H1 (cell line): ENCODE measurements at regions not wholly inside any gene's neighbourhood (a gene's known extent, or its start where the extent isn't known, plus 50 kb on each side); places are given as distances from the start of the nearest gene placed in this dataset.

ENCODE experiments used
- CTCF ChIA-PET: fragments of 300-600 bp; sonication (Branson Sonifier 250); formaldehyde crosslinking; loops from one replicate; lab custom pipeline; 2021; ENCODE audit not compliant: partially characterized antibody; lab: Charles Lee
- POLR2A ChIA-PET: fragments of 300-600 bp; sonication (Branson Sonifier 250); formaldehyde crosslinking; loops from one replicate; lab custom pipeline; 2021; ENCODE audit warnings: inconsistent platforms; ENCODE audit not compliant: partially characterized antibody; lab: Charles Lee
- DNase-seq, 2 experiments: peaks; one replicate each; pipeline versions ENCODE4 v3.0.0 to v3.0.0-alpha.2; 2010 to 2022; ENCODE audit warnings: low spot score in 2 of 2, low read depth in 1 of 2, mixed read lengths in 1 of 2
- FAIRE-seq: peaks from 2 replicates; lab custom pipeline; 2011; peaks lifted over from hg19 to GRCh38; lab: Jason Lieb, UNC
- H2AFZ ChIP-seq: 2 replicates; pipeline ENCODE4 v1.8.1; 2012; ENCODE audit warnings: low read length, inconsistent platforms
- H2AK5ac ChIP-seq: 2 replicates; pipeline ENCODE4 v1.6.1; 2013; ENCODE audit warnings: low read depth, low read length
- H2BK120ac ChIP-seq: replicated peaks from 2 replicates; pipeline ENCODE3; 2013; ENCODE audit warnings: low read depth, low read length, inconsistent platforms
- H2BK12ac ChIP-seq: 2 replicates; pipeline ENCODE4 v1.6.1; 2013; ENCODE audit warnings: low read depth, low read length
- H2BK15ac ChIP-seq: 2 replicates; pipeline ENCODE4 v1.6.1; 2013; ENCODE audit warnings: low read length
- H2BK20ac ChIP-seq: 2 replicates; pipeline ENCODE4 v1.6.1; 2013; ENCODE audit warnings: low read length
- H2BK5ac ChIP-seq: 2 replicates; pipeline ENCODE4 v1.6.1; 2013; ENCODE audit warnings: low read depth, low read length
- H3K14ac ChIP-seq: 2 replicates; pipeline ENCODE4 v1.6.1; 2013; ENCODE audit warnings: inconsistent platforms; ENCODE audit not compliant: insufficient read length
- H3K18ac ChIP-seq: 2 replicates; pipeline ENCODE4 v1.6.1; 2013; ENCODE audit warnings: low read length; ENCODE audit errors: extremely low read depth
- H3K23ac ChIP-seq: 2 replicates; pipeline ENCODE4 v1.6.1; 2013; ENCODE audit warnings: inconsistent platforms; ENCODE audit not compliant: insufficient read length
- H3K23me2 ChIP-seq: 2 replicates; pipeline ENCODE4 v1.6.1; 2013; ENCODE audit warnings: low read depth, low read length
- H3K27ac ChIP-seq: 2 replicates; pipeline ENCODE4 v1.6.1; 2011; ENCODE audit warnings: low read depth, low read length, inconsistent platforms
- H3K27me3 ChIP-seq, 4 experiments: replicated peaks in 1 of 4; 1 replicate in 1 of 4; 2 replicates in 3 of 4; pipeline versions ENCODE4 v1.6.1 to v1.8.1; 2011 to 2013; ENCODE audit warnings: low read length in 3 of 4, mild to moderate bottlenecking in 3 of 4, inconsistent platforms in 2 of 4, mixed read lengths in 2 of 4, moderate library complexity in 1 of 4; ENCODE audit not compliant: control insufficient read depth in 3 of 4, insufficient read depth in 3 of 4; ENCODE audit errors: extremely low read depth in 1 of 4
- H3K36me3 ChIP-seq, 4 experiments: 2 replicates each; pipeline versions ENCODE4 v1.6.1 to v1.8.1; 2011 to 2013; ENCODE audit warnings: mild to moderate bottlenecking in 4 of 4, low read length in 3 of 4, moderate library complexity in 2 of 4, control low read depth in 1 of 4, inconsistent platforms in 1 of 4; ENCODE audit not compliant: insufficient read depth in 4 of 4, control insufficient read depth in 2 of 4
- H3K4ac ChIP-seq: replicated peaks from 2 replicates; pipeline ENCODE3; 2013; ENCODE audit warnings: low read length, low read depth, mixed read lengths, inconsistent platforms; ENCODE audit not compliant: insufficient read length
- H3K4me1 ChIP-seq, 4 experiments: replicated peaks in 1 of 4; 1 replicate in 1 of 4; 2 replicates in 3 of 4; pipeline versions ENCODE4 v1.6.1 to v1.8.1; 2011 to 2013; ENCODE audit warnings: low read length in 3 of 4, inconsistent platforms in 2 of 4, mixed read lengths in 1 of 4; ENCODE audit not compliant: insufficient read depth in 4 of 4, control insufficient read depth in 3 of 4
- H3K4me2 ChIP-seq, 2 experiments: 2 replicates each; pipeline versions ENCODE4 v1.6.1 to v1.8.1; 2011 to 2013; ENCODE audit warnings: low read depth in 2 of 2, low read length in 2 of 2, control low read depth in 1 of 2, inconsistent platforms in 1 of 2, mild to moderate bottlenecking in 1 of 2; ENCODE audit not compliant: insufficient read depth in 1 of 2
- H3K4me3 ChIP-seq, 4 experiments: fragments of 200-600, 300-600 bp in 1 of 4; sonication (generic), shearing (Covaris generic), sonication (Bioruptor Twin) in 1 of 4; 2 replicates each; pipeline versions ENCODE4 v1.5.1 to v1.8.1; 2011 to 2016; ENCODE audit warnings: low read length in 4 of 4, low read depth in 3 of 4, control low read depth in 2 of 4, inconsistent platforms in 2 of 4, mild to moderate bottlenecking in 2 of 4, mixed read lengths in 1 of 4, moderate library complexity in 1 of 4; ENCODE audit not compliant: insufficient read depth in 2 of 4; ENCODE audit errors: extremely low read depth in 1 of 4
- H3K56ac ChIP-seq: replicated peaks from 2 replicates; pipeline ENCODE3; 2013; ENCODE audit warnings: low read depth, mild to moderate bottlenecking, mixed read lengths, low read length, inconsistent platforms; ENCODE audit not compliant: insufficient read length
- H3K79me1 ChIP-seq: 2 replicates; pipeline ENCODE4 v1.6.1; 2013; ENCODE audit warnings: low read depth, low read length, control low read depth
- H3K79me2 ChIP-seq, 2 experiments: 2 replicates each; pipeline versions ENCODE4 v1.6.1 to v1.8.1; 2012 to 2013; ENCODE audit warnings: low read length in 2 of 2, mild to moderate bottlenecking in 2 of 2, inconsistent platforms in 1 of 2; ENCODE audit not compliant: insufficient read depth in 2 of 2, control insufficient read depth in 1 of 2
- H3K9ac ChIP-seq, 4 experiments: replicated peaks in 1 of 4; 1 replicate in 1 of 4; 2 replicates in 3 of 4; pipeline versions ENCODE4 v1.6.1 to v1.8.1; 2011 to 2013; ENCODE audit warnings: low read depth in 3 of 4, low read length in 3 of 4, control low read depth in 2 of 4, mild to moderate bottlenecking in 2 of 4, moderate library complexity in 2 of 4, inconsistent platforms in 1 of 4; ENCODE audit errors: extremely low read depth in 1 of 4
- H3K9me3 ChIP-seq, 2 experiments: 2 replicates each; pipeline versions ENCODE4 v1.6.1 to v1.8.1; 2012 to 2013; ENCODE audit warnings: mild to moderate bottlenecking in 2 of 2, moderate library complexity in 2 of 2, control low read depth in 1 of 2, inconsistent platforms in 1 of 2, low read depth in 1 of 2, low read length in 1 of 2, mixed read lengths in 1 of 2; ENCODE audit not compliant: insufficient read depth in 2 of 2
- H4K20me1 ChIP-seq, 2 experiments: replicated peaks in 1 of 2; 2 replicates each; pipeline versions ENCODE3 to v1.8.1; 2011 to 2013; ENCODE audit warnings: inconsistent platforms in 2 of 2, low read length in 2 of 2, mild to moderate bottlenecking in 1 of 2; ENCODE audit not compliant: insufficient read depth in 2 of 2, control insufficient read depth in 1 of 2
- H4K5ac ChIP-seq: 2 replicates; pipeline ENCODE4 v1.6.1; 2013; ENCODE audit warnings: low read length, low read depth, mixed read lengths, inconsistent platforms; ENCODE audit not compliant: insufficient read length
- H4K8ac ChIP-seq: 2 replicates; pipeline ENCODE4 v1.8.0; 2013; ENCODE audit warnings: mild to moderate bottlenecking, moderate library complexity, low read length, inconsistent platforms; ENCODE audit not compliant: insufficient read depth; ENCODE audit errors: extremely low read depth
- H4K91ac ChIP-seq: replicated peaks from 2 replicates; pipeline ENCODE3; 2013; ENCODE audit warnings: low read length, mixed read lengths, inconsistent platforms; ENCODE audit not compliant: insufficient read length
- PHF8 ChIP-seq: fragments of 200-600 bp; sonication (generic); conservative IDR thresholded peaks from 2 replicates; pipeline ENCODE4 v1.7.1; 2012; ENCODE audit warnings: low read depth, mild to moderate bottlenecking, inconsistent platforms, low read length, moderate library complexity
- SIX5 ChIP-seq: IDR thresholded peaks from 2 replicates; pipeline ENCODE4 v1.6.1; 2011; ENCODE audit warnings: mild to moderate bottlenecking, low read depth, low read length
- TBP ChIP-seq: IDR thresholded peaks from 2 replicates; pipeline ENCODE4 v1.6.1; 2011; ENCODE audit warnings: low read depth, low read length, improper control_type of control experiment
- WGBS, 2 experiments: shearing (Covaris generic) in 1 of 2; methylation state at CpG; one replicate each; pipeline versions ENCODE4 v1.1.6 to v1.1.7; 2013 to 2015; ENCODE audit warnings: low lambda C conversion rate in 2 of 2, mixed read lengths in 2 of 2, inconsistent platforms in 1 of 2, low coverage in 1 of 2, missing lambda C conversion rate in 1 of 2; ENCODE audit not compliant: insufficient replicate concordance in 2 of 2, insufficient coverage in 1 of 2, insufficient read length in 1 of 2; ENCODE audit errors: extremely low coverage in 1 of 2, missing lambda C conversion rate in 1 of 2; 5-methylcytosine and 5-hydroxymethylcytosine counted together

GRCh38 chr12:91741932-91742331, 403.7 kb downstream of the BTG1 start:
- no peak overlapping the region for H2BK12ac ChIP-seq
- no peak overlapping the region for H3K14ac ChIP-seq
- no peak overlapping the region for H2BK20ac ChIP-seq
- H3K27ac ChIP-seq: no peak overlapping the region
- 90% methylated on average over 2 of the region's 2 CpGs; no CpG with 5 or more reads in 1 of the 2 experiments for WGBS, 2 experiments
- H3K4me1 ChIP-seq: peaks cover 0 to 6% (median 3%) of the 10 kb centered on the region in 4 experiments; a peak in 3 of 7 replicates
- H3K4ac ChIP-seq: no peak overlapping the region
- peaks cover 0 to 1% (median 0%) of the 10 kb centered on the region in 4 experiments; a peak in 1 of 7 replicates for H3K27me3 ChIP-seq
- H3K4me2 ChIP-seq: no peak overlapping the region
- no peak overlapping the region for H3K23ac ChIP-seq
- POLR2A ChIA-PET: no interaction called here
- H2BK120ac ChIP-seq: no peak overlapping the region
- H3K79me2 ChIP-seq: no peaks in the 10 kb centered on the region
- no peak overlapping the region for H3K18ac ChIP-seq
- H3K79me1 ChIP-seq: no peaks in the 10 kb centered on the region
- no peak overlapping the region for H3K9ac ChIP-seq
- no peaks in the 10 kb centered on the region for H3K36me3 ChIP-seq
- H3K56ac ChIP-seq: no peak overlapping the region
- H2AFZ ChIP-seq: no peak overlapping the region
- H3K9me3 ChIP-seq: no peaks in the 10 kb centered on the region
- no peak overlapping the region for H4K8ac ChIP-seq
- H3K23me2 ChIP-seq: no peaks in the 10 kb centered on the region
- no peak for DNase-seq
- H4K20me1 ChIP-seq: no peaks in the 10 kb centered on the region
- no peak overlapping the region for H4K91ac ChIP-seq
- no peak overlapping the region for H4K5ac ChIP-seq
- CTCF ChIA-PET: interaction anchor here (0.6 to 2.1 kb wide), 3 partner anchors 13 to 99 kb away, joined by 3 to 7 read pairs (median 4); no protein-coding TSS in a partner anchor
- TF ChIP-seq SIX5: no peak
- TF ChIP-seq PHF8: no peak
- TF ChIP-seq TBP: no peak
- TF ChIP-seq, all 59 proteins: peak for 0
- Histone ChIP-seq H3K4me3 (no peak overlapping the region), H2AK5ac (no peak overlapping the region), H2BK15ac (no peak overlapping the region), H2BK5ac (no peak overlapping the region)
- FAIRE-seq: no peak
